ENCODE measurements at regions not wholly inside any gene's neighbourhood (a gene's known extent, or its start where the extent isn't known, plus 50 kb on each side); places are given as distances from the start of the nearest gene placed in this dataset.

- no peak for TF ChIP-seq POLR2A (IDR thresholded peaks at IDR 0.05)
- no peak for TF ChIP-seq CTCF (IDR thresholded peaks at IDR 0.05)
Observed at GRCh38 chr6:144471986-144472385, 186.9 kb downstream of the UTRN start.
